22Rv1 (cell line): ENCODE measurements at regions not wholly inside any gene's neighbourhood (a gene's known extent, or its start where the extent isn't known, plus 50 kb on each side); places are given as distances from the start of the nearest gene placed in this dataset.

ENCODE experiments used
- CTCF ChIP-seq: fragments of 450-650 bp; IDR thresholded peaks from 2 replicates; pipeline ENCODE4 v1.5.1; 2017; ENCODE audit warnings: mild to moderate bottlenecking
- ZFX ChIP-seq: fragments of 450-650 bp; IDR thresholded peaks from 2 replicates; pipeline ENCODE4 v1.6.1; 2017; ENCODE audit warnings: antibody characterized with exemption, borderline replicate concordance

- TF ChIP-seq CTCF (no peak), ZFX (no peak)
Measured at GRCh38 chr2:117519721-117520120, 294.8 kb upstream of the DDX18 start.
